Astrocyte (in vitro differentiated cells and primary cell): ENCODE measurements at regions not wholly inside any gene's neighbourhood (a gene's known extent, or its start where the extent isn't known, plus 50 kb on each side); places are given as distances from the start of the nearest gene placed in this dataset.

Experiments
- DNase-seq: peaks from one replicate; pipeline ENCODE4 v3.0.0-alpha.2; 2010; ENCODE audit warnings: low read depth
- FAIRE-seq: peaks from 2 replicates; lab custom pipeline; 2011; peaks lifted over from hg19 to GRCh38; lab: Jason Lieb, UNC
- H2AFZ ChIP-seq: 2 replicates; pipeline ENCODE4 v1.6.0; 2012; ENCODE audit warnings: low read depth, low read length, inconsistent platforms
- H3K27ac ChIP-seq: 2 replicates; pipeline ENCODE4 v1.5.1; 2011; ENCODE audit warnings: low read depth, low read length, inconsistent platforms
- H3K27me3 ChIP-seq: 2 replicates; pipeline ENCODE4 v1.6.0; 2011; ENCODE audit warnings: low read length, inconsistent platforms; ENCODE audit not compliant: insufficient read depth
- H3K36me3 ChIP-seq: 2 replicates; pipeline ENCODE4 v1.5.1; 2011; ENCODE audit warnings: low read length, inconsistent platforms; ENCODE audit not compliant: insufficient read depth
- H3K4me1 ChIP-seq: 2 replicates; pipeline ENCODE4 v1.5.1; 2011; ENCODE audit warnings: low read length, inconsistent platforms; ENCODE audit not compliant: insufficient read depth
- H3K4me2 ChIP-seq: 2 replicates; pipeline ENCODE4 v1.6.0; 2012; ENCODE audit warnings: low read length, inconsistent platforms
- H3K4me3 ChIP-seq: 2 replicates; pipeline ENCODE4 v1.5.1; 2011; ENCODE audit warnings: low read depth, mild to moderate bottlenecking, low read length, inconsistent platforms; ENCODE audit not compliant: insufficient read depth
- H3K79me2 ChIP-seq: 2 replicates; pipeline ENCODE4 v1.6.0; 2012; ENCODE audit warnings: mild to moderate bottlenecking, low read length, inconsistent platforms; ENCODE audit not compliant: insufficient read depth
- H3K9ac ChIP-seq: 2 replicates; pipeline ENCODE4 v1.6.0; 2012; ENCODE audit warnings: mild to moderate bottlenecking, low read length, inconsistent platforms
- H3K9me3 ChIP-seq: 2 replicates; pipeline ENCODE4 v1.5.1; 2012; ENCODE audit warnings: low read depth, mild to moderate bottlenecking, low read length, inconsistent platforms; ENCODE audit not compliant: insufficient read depth
- H4K20me1 ChIP-seq: 2 replicates; pipeline ENCODE4 v1.6.0; 2012; ENCODE audit warnings: low read length, inconsistent platforms; ENCODE audit not compliant: insufficient read depth
- H3K27ac Mint-ChIP-seq: one replicate; pipeline ENCODE4 v1.8.0; 2021; ENCODE audit warnings: mild to moderate bottlenecking, mixed read lengths; ENCODE audit not compliant: unreplicated experiment
- H3K27me3 Mint-ChIP-seq: one replicate; pipeline ENCODE4 v1.8.0; 2021; ENCODE audit warnings: low read depth, mixed read lengths; ENCODE audit not compliant: unreplicated experiment
- H3K36me3 Mint-ChIP-seq: one replicate; pipeline ENCODE4 v1.8.0; 2021; ENCODE audit warnings: low read depth, mixed read lengths; ENCODE audit not compliant: unreplicated experiment
- H3K4me1 Mint-ChIP-seq: one replicate; pipeline ENCODE4 v1.8.0; 2021; ENCODE audit warnings: low read depth, mixed read lengths; ENCODE audit not compliant: unreplicated experiment
- H3K4me3 Mint-ChIP-seq: one replicate; pipeline ENCODE4 v1.8.0; 2021; ENCODE audit warnings: mild to moderate bottlenecking, moderate library complexity, mixed read lengths; ENCODE audit not compliant: unreplicated experiment
- H3K9me3 Mint-ChIP-seq: one replicate; pipeline ENCODE4 v1.8.0; 2021; ENCODE audit warnings: mild to moderate bottlenecking, mixed read lengths; ENCODE audit not compliant: unreplicated experiment
- CTCF ChIP-seq: IDR thresholded peaks from 2 replicates; pipeline ENCODE4 v1.5.1; 2011; ENCODE audit warnings: low read depth, mild to moderate bottlenecking, inconsistent platforms, low read length, moderate library complexity; ENCODE audit not compliant: insufficient read depth
- EZH2 ChIP-seq: IDR thresholded peaks from 2 replicates; pipeline ENCODE4 v1.6.1; 2012; ENCODE audit warnings: mild to moderate bottlenecking, low read length, inconsistent platforms; ENCODE audit not compliant: insufficient read depth

DNA sequence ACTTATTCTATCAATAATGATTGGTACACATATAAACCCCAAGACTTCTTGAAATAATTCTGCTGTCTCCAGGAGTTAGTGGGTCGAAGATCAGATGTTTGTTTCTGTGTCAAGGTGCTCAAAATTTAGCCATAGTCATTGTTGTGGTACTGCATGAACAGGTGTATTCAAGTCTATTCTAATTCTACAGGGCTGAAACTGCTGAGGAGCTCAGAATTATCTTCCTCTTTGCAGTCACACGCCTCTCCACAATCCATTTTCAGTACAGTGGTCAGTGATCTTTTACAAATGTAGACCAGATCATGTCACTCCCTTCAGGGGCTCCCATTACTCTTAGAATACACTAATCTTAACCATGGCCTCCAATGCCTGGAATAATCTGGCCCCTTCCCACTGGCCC lies 527.5 kb downstream of the NTRK3 start:
- no peak for FAIRE-seq
- H3K9me3 ChIP-seq: no peaks in the 10 kb centered on the region

GRCh38 chr15:87727073-87727472 lies 529.5 kb downstream of the NTRK3 start:
- Mint-ChIP-seq H3K27me3 (peaks cover 4% of the 10 kb centered on the region), H3K9me3 (no peaks in the 10 kb centered on the region), H3K36me3 (no peaks in the 10 kb centered on the region), H3K4me1 (peaks cover 19% of the 10 kb centered on the region), H3K4me3 (no peak overlapping the region), H3K27ac (no peak overlapping the region)
- DNase-seq (no peak), FAIRE-seq (no peak)
- H3K4me2 ChIP-seq: no peak overlapping the region
- H3K4me3 ChIP-seq: no peak overlapping the region
- H3K27ac ChIP-seq: no peak overlapping the region
- no peaks in the 10 kb centered on the region for H3K4me1 ChIP-seq
- no peaks in the 10 kb centered on the region for H4K20me1 ChIP-seq
- H3K27me3 ChIP-seq: no peaks in the 10 kb centered on the region
- H3K36me3 ChIP-seq: no peaks in the 10 kb centered on the region
- no peak overlapping the region for H2AFZ ChIP-seq
- H3K9ac ChIP-seq: no peak overlapping the region
- H3K9me3 ChIP-seq: no peaks in the 10 kb centered on the region
- TF ChIP-seq EZH2: no peak
- H3K79me2 ChIP-seq: no peaks in the 10 kb centered on the region

More for the DNA sequence above, 527.5 kb downstream of the NTRK3 start:
- Mint-ChIP-seq H3K9me3 (no peaks in the 10 kb centered on the region), H3K27ac (no peak overlapping the region), H3K36me3 (no peaks in the 10 kb centered on the region), H3K4me1 (peaks cover 32% of the 10 kb centered on the region), H3K4me3 (no peak overlapping the region), H3K27me3 (no peaks in the 10 kb centered on the region)
- Histone ChIP-seq H3K27me3 (no peaks in the 10 kb centered on the region), H3K79me2 (no peaks in the 10 kb centered on the region), H3K36me3 (no peaks in the 10 kb centered on the region), H3K4me2 (no peak overlapping the region), H4K20me1 (no peaks in the 10 kb centered on the region), H2AFZ (no peak overlapping the region), H3K4me1 (peaks cover 6% of the 10 kb centered on the region), H3K27ac (no peak overlapping the region), H3K9ac (no peak overlapping the region), H3K4me3 (no peak overlapping the region)
- TF ChIP-seq EZH2 (no peak), CTCF (no peak)
- DNase-seq: no peak

- H3K36me3 ChIP-seq: no peaks in the 10 kb centered on the region
- H3K4me3 Mint-ChIP-seq: no peak overlapping the region
- H3K27me3 ChIP-seq: no peaks in the 10 kb centered on the region
- peaks cover 10% of the 10 kb centered on the region for H3K4me1 Mint-ChIP-seq
- H3K4me3 ChIP-seq: no peak overlapping the region
- TF ChIP-seq CTCF: no peak
- no peak for TF ChIP-seq EZH2
- no peaks in the 10 kb centered on the region for H3K36me3 Mint-ChIP-seq
- H3K9me3 ChIP-seq: no peaks in the 10 kb centered on the region
- no peak overlapping the region for H2AFZ ChIP-seq
- DNase-seq (no peak), FAIRE-seq (no peak)
- no peak overlapping the region for H3K4me2 ChIP-seq
- H3K4me1 ChIP-seq: peaks cover 3% of the 10 kb centered on the region
- H3K27ac Mint-ChIP-seq: no peak overlapping the region
- H3K9ac ChIP-seq: no peak overlapping the region
- H3K9me3 Mint-ChIP-seq: no peaks in the 10 kb centered on the region
- H3K79me2 ChIP-seq: no peaks in the 10 kb centered on the region
- peaks cover 12% of the 10 kb centered on the region for H3K27me3 Mint-ChIP-seq
- no peaks in the 10 kb centered on the region for H4K20me1 ChIP-seq
- no peak overlapping the region for H3K27ac ChIP-seq
These were observed 532.2 kb downstream of the NTRK3 start for GRCh38 chr15:87724330-87724729.
